ENCODE measurements at regions not wholly inside any gene's neighbourhood (a gene's known extent, or its start where the extent isn't known, plus 50 kb on each side); places are given as distances from the start of the nearest gene placed in this dataset.

- Mint-ChIP-seq H3K4me3 (ENCODE audit: low read depth) (no peak overlapping the region), H3K9me3 (no peaks in the 10 kb centered on the region), H3K36me3 (ENCODE audit: low read depth) (no peaks in the 10 kb centered on the region), H3K27me3 (ENCODE audit: low read depth) (peaks cover 10% of the 10 kb centered on the region), H3K27ac (no peak overlapping the region), H3K4me1 (ENCODE audit: low read depth) (no peaks in the 10 kb centered on the region)
- intact Hi-C loops (cut with micrococcal nuclease), result no loop called here
- no peak for DNase-seq (ENCODE audit: low spot score)
Measured at GRCh38 chr20:2244523-2244922, 51.3 kb upstream of the TGM3 start.

GRCh38 chr20:2244993-2245392 lies 50.8 kb upstream of the TGM3 start:
- H3K27ac Mint-ChIP-seq, result no peak overlapping the region
- no peak overlapping the region for H3K4me3 Mint-ChIP-seq (ENCODE audit: low read depth)
- intact Hi-C loops (cut with micrococcal nuclease), result no loop called here
- no peaks in the 10 kb centered on the region for H3K4me1 Mint-ChIP-seq (ENCODE audit: low read depth)
- no peaks in the 10 kb centered on the region for H3K36me3 Mint-ChIP-seq (ENCODE audit: low read depth)
- no peak for DNase-seq (ENCODE audit: low spot score)
- no peaks in the 10 kb centered on the region for H3K9me3 Mint-ChIP-seq
- peaks cover 10% of the 10 kb centered on the region for H3K27me3 Mint-ChIP-seq (ENCODE audit: low read depth)

- no peaks in the 10 kb centered on the region for H3K9me3 Mint-ChIP-seq
- no peak overlapping the region for H3K27ac Mint-ChIP-seq
- no peak overlapping the region for H3K4me3 Mint-ChIP-seq (ENCODE audit: low read depth)
- intact Hi-C loops (cut with micrococcal nuclease), result no loop called here
- DNase-seq (ENCODE audit: low spot score), result no peak
- H3K36me3 Mint-ChIP-seq (ENCODE audit: low read depth), result no peaks in the 10 kb centered on the region
- no peaks in the 10 kb centered on the region for H3K4me1 Mint-ChIP-seq (ENCODE audit: low read depth)
- peaks cover 12% of the 10 kb centered on the region for H3K27me3 Mint-ChIP-seq (ENCODE audit: low read depth)
Measured at GRCh38 chr20:2245637-2246036, 50.2 kb upstream of the TGM3 start.

Measured in activated T-helper 2 cell treated with anti-CD3 and anti-CD28 coated beads, Interferon-gamma antibody, Interleukin-2, Interleukin-4, amounts not matched to agents 10 μg/mL and 5 μg/mL and 100 μg/mL, durations not matched to agents 14 hours and 24 hours and 36 hours (primary cell).